T-cell (primary cell): ENCODE measurements at regions not wholly inside any gene's neighbourhood (a gene's known extent, or its start where the extent isn't known, plus 50 kb on each side); places are given as distances from the start of the nearest gene placed in this dataset.

ENCODE experiments used
- ATAC-seq, 4 experiments: fragments of 200-7000 bp in 3 of 4; fragments of 150-1000 bp in 1 of 4; cut with Tn5 transposase; replicated peaks in 1 of 4; 1 replicate in 3 of 4; 2 replicates in 1 of 4; pipeline ENCODE4 v1.10.0; 2021; ENCODE audit warnings: moderate library complexity in 3 of 4, mild to moderate bottlenecking in 2 of 4, moderate number of reproducible peaks in 1 of 4
- CTCF ChIA-PET, 2 donors: fragments of 300-600 bp; sonication (Branson Sonifier 250); formaldehyde crosslinking; loops; one replicate each; lab custom pipeline; 2022; ENCODE audit warnings: antibody characterized with exemption in 2 of 2; lab: Charles Lee
- POLR2A ChIA-PET, 2 donors: fragments of 300-600 bp; sonication (Branson Sonifier 250); formaldehyde crosslinking; loops; one replicate each; lab custom pipeline; 2022; ENCODE audit warnings: antibody characterized with exemption in 2 of 2; lab: Charles Lee
- DNase-seq, 35 experiments: peaks; one replicate each; pipeline versions ENCODE4 v3.0.0 to v3.0.0-alpha.2; 2013 to 2023
- H3K27ac ChIP-seq: one replicate; pipeline ENCODE4 v1.5.1; 2013; ENCODE audit warnings: low read length
- H3K27me3 ChIP-seq, 2 experiments: replicated peaks in 1 of 2; 1 replicate in 1 of 2; 2 replicates in 1 of 2; pipeline versions ENCODE4 v1.6.1 to v1.7.0; 2013; ENCODE audit warnings: low read length in 1 of 2, mixed read lengths in 1 of 2; ENCODE audit not compliant: control insufficient read depth in 2 of 2, insufficient read depth in 2 of 2; ENCODE audit errors: extremely low read depth in 1 of 2
- H3K36me3 ChIP-seq, 2 donors: 1 replicate in 1 of 2; 2 replicates in 1 of 2; pipeline versions ENCODE4 v1.6.1 to v1.7.0; 2013; ENCODE audit warnings: low read length in 1 of 2; ENCODE audit not compliant: control insufficient read depth in 2 of 2, insufficient read depth in 1 of 2; ENCODE audit errors: extremely low read depth in 1 of 2
- H3K4me1 ChIP-seq, 2 experiments: 1 replicate in 1 of 2; 2 replicates in 1 of 2; pipeline versions ENCODE4 v1.6.1 to v1.7.0; 2013; ENCODE audit warnings: low read length in 2 of 2, mixed read lengths in 1 of 2; ENCODE audit not compliant: insufficient read depth in 2 of 2, control insufficient read depth in 1 of 2; ENCODE audit errors: extremely low read depth in 1 of 2
- H3K4me3 ChIP-seq, 2 donors: 1 replicate in 1 of 2; 2 replicates in 1 of 2; pipeline versions ENCODE4 v1.5.1 to v1.7.0; 2013; ENCODE audit warnings: mild to moderate bottlenecking in 2 of 2, low read length in 1 of 2, moderate library complexity in 1 of 2; ENCODE audit not compliant: control insufficient read depth in 1 of 2; ENCODE audit errors: extremely low read depth in 1 of 2
- H3K9me3 ChIP-seq: 2 replicates; pipeline ENCODE4 v1.7.0; 2013
- H3K27ac Mint-ChIP-seq, 2 donors: one replicate each; pipeline ENCODE4 v1.8.0; 2020 to 2021; ENCODE audit warnings: mild to moderate bottlenecking in 2 of 2, mixed read lengths in 2 of 2
- H3K27me3 Mint-ChIP-seq, 2 donors: one replicate each; pipeline ENCODE4 v1.8.0; 2021 to 2022; ENCODE audit warnings: mixed read lengths in 2 of 2
- H3K36me3 Mint-ChIP-seq: one replicate; pipeline ENCODE4 v1.8.0; 2021; ENCODE audit warnings: mixed read lengths
- H3K4me1 Mint-ChIP-seq, 3 donors: one replicate each; pipeline ENCODE4 v1.8.0; 2020 to 2022; ENCODE audit warnings: mixed read lengths in 3 of 3, mild to moderate bottlenecking in 1 of 3
- H3K4me3 Mint-ChIP-seq, 3 donors: one replicate each; pipeline ENCODE4 v1.8.0; 2020 to 2022; ENCODE audit warnings: mild to moderate bottlenecking in 3 of 3, mixed read lengths in 3 of 3, moderate library complexity in 3 of 3
- H3K9me3 Mint-ChIP-seq, 3 donors: one replicate each; pipeline ENCODE4 v1.8.0; 2020 to 2022; ENCODE audit warnings: mixed read lengths in 3 of 3
- WGBS: methylation state at CpG from one replicate; pipeline ENCODE4 v1.1.5; 2013; ENCODE audit warnings: missing lambda C conversion rate; ENCODE audit not compliant: insufficient coverage; 5-methylcytosine and 5-hydroxymethylcytosine counted together

- Histone ChIP-seq H3K4me3 (no peak overlapping the region), H3K4me1 (no peaks in the 10 kb centered on the region), H3K27me3 (peaks cover 0 to 2% of the 10 kb centered on the region in 2 experiments), H3K27ac (no peak overlapping the region), H3K9me3 (no peaks in the 10 kb centered on the region), H3K36me3 (no peaks in the 10 kb centered on the region)
- CTCF ChIA-PET, result no interaction called here
- Mint-ChIP-seq H3K4me3 (no peak overlapping the region), H3K9me3 (no peaks in the 10 kb centered on the region), H3K4me1 (no peaks in the 10 kb centered on the region), H3K27ac (no peak overlapping the region), H3K36me3 (no peaks in the 10 kb centered on the region), H3K27me3 (peaks cover 0 to 2% of the 10 kb centered on the region in 2 donors)
- DNase-seq, result no peak
- ATAC-seq, result no peak
- POLR2A ChIA-PET, result no interaction called here
- WGBS, result no CpG with 5 or more reads among the region's 4 CpGs
Observed at GRCh38 chr10:33974976-33975478, 640.6 kb upstream of the NRP1 start.

- 85% methylated on average over 1 of the region's 1 CpG for WGBS
- no peak overlapping the region for H3K4me3 ChIP-seq
- peaks cover 0 to 2% of the 10 kb centered on the region in 2 experiments for H3K4me1 ChIP-seq
- Mint-ChIP-seq H3K4me1 (peaks cover 0 to 3% (median 2%) of the 10 kb centered on the region in 3 donors), H3K27me3 (peaks cover 0 to 6% of the 10 kb centered on the region in 2 donors), H3K36me3 (no peaks in the 10 kb centered on the region), H3K27ac (no peak overlapping the region), H3K4me3 (no peak overlapping the region), H3K9me3 (peaks cover 4 to 12% (median 5%) of the 10 kb centered on the region in 3 donors)
- ChIA-PET CTCF (no interaction called here), POLR2A (interaction anchor here in 1 of 2 donors (0.6 kb wide), 1 partner anchor 10 kb away, joined by 7 read pairs; no protein-coding TSS in a partner anchor)
- H3K9me3 ChIP-seq, result no peaks in the 10 kb centered on the region
- ATAC-seq (no peak), DNase-seq (no peak)
- H3K36me3 ChIP-seq, result no peaks in the 10 kb centered on the region
- H3K27me3 ChIP-seq, result peaks cover 0 to 4% of the 10 kb centered on the region in 2 experiments
- no peak overlapping the region for H3K27ac ChIP-seq
Observed at GRCh38 chr10:33968983-33969382, 634.5 kb upstream of the NRP1 start.

GRCh38 chr10:33967606-33968120, 633.2 kb upstream of the NRP1 start:
- Mint-ChIP-seq H3K27ac (no peak overlapping the region), H3K4me3 (no peak overlapping the region), H3K4me1 (peaks cover 0 to 3% (median 2%) of the 10 kb centered on the region in 3 donors), H3K27me3 (peaks cover 2 to 6% of the 10 kb centered on the region in 2 donors), H3K36me3 (no peaks in the 10 kb centered on the region), H3K9me3 (peaks cover 4 to 12% (median 5%) of the 10 kb centered on the region in 3 donors)
- H3K9me3 ChIP-seq, result no peaks in the 10 kb centered on the region
- ATAC-seq (no peak), DNase-seq (no peak)
- WGBS, result 90% methylated on average over 2 of the region's 5 CpGs
- H3K27me3 ChIP-seq, result peaks cover 0 to 5% of the 10 kb centered on the region in 2 experiments
- no peak overlapping the region for H3K4me3 ChIP-seq
- ChIA-PET POLR2A (no interaction called here), CTCF (no interaction called here)
- no peak overlapping the region for H3K27ac ChIP-seq
- H3K36me3 ChIP-seq, result no peaks in the 10 kb centered on the region
- H3K4me1 ChIP-seq, result peaks cover 0 to 2% of the 10 kb centered on the region in 2 experiments

- DNase-seq, result no peak
- ATAC-seq, result no peak
- Histone ChIP-seq H3K9me3 (no peaks in the 10 kb centered on the region), H3K4me3 (no peak overlapping the region), H3K36me3 (no peaks in the 10 kb centered on the region), H3K27me3 (peaks cover 0 to 8% of the 10 kb centered on the region in 2 experiments), H3K27ac (no peak overlapping the region), H3K4me1 (peaks cover 0 to 2% of the 10 kb centered on the region in 2 experiments)
- WGBS, result 71% methylated on average over 4 of the region's 4 CpGs
- peaks cover 4 to 9% of the 10 kb centered on the region in 2 donors for H3K27me3 Mint-ChIP-seq
- POLR2A ChIA-PET, result no interaction called here
- peaks cover 0 to 3% (median 2%) of the 10 kb centered on the region in 3 donors for H3K4me1 Mint-ChIP-seq
- no peak overlapping the region for H3K4me3 Mint-ChIP-seq
- no peaks in the 10 kb centered on the region for H3K36me3 Mint-ChIP-seq
- CTCF ChIA-PET, result no interaction called here
- H3K9me3 Mint-ChIP-seq, result peaks cover 4 to 12% (median 5%) of the 10 kb centered on the region in 3 donors
- no peak overlapping the region for H3K27ac Mint-ChIP-seq
Observed at GRCh38 chr10:33966946-33967345, 632.5 kb upstream of the NRP1 start.

GRCh38 chr10:33965795-33966581, 631.5 kb upstream of the NRP1 start:
- CTCF ChIA-PET, result no interaction called here
- 23% methylated on average over 5 of the region's 6 CpGs for WGBS
- Histone ChIP-seq H3K27me3 (peaks cover 0 to 8% of the 10 kb centered on the region in 2 experiments), H3K27ac (no peak overlapping the region), H3K9me3 (no peaks in the 10 kb centered on the region), H3K4me1 (peaks cover 0 to 2% of the 10 kb centered on the region in 2 experiments), H3K36me3 (no peaks in the 10 kb centered on the region), H3K4me3 (no peak overlapping the region)
- H3K4me3 Mint-ChIP-seq, result no peak overlapping the region
- peaks cover 4 to 12% (median 5%) of the 10 kb centered on the region in 3 donors for H3K9me3 Mint-ChIP-seq
- H3K27ac Mint-ChIP-seq, result no peak overlapping the region
- H3K36me3 Mint-ChIP-seq, result no peaks in the 10 kb centered on the region
- POLR2A ChIA-PET, result no interaction called here
- H3K27me3 Mint-ChIP-seq, result peaks cover 4 to 9% of the 10 kb centered on the region in 2 donors
- ATAC-seq (no peak), DNase-seq (no peak)
- peaks cover 0 to 3% (median 2%) of the 10 kb centered on the region in 3 donors for H3K4me1 Mint-ChIP-seq

- Mint-ChIP-seq H3K4me3 (no peak overlapping the region), H3K27ac (no peak overlapping the region), H3K4me1 (peaks cover 0 to 3% (median 2%) of the 10 kb centered on the region in 3 donors), H3K36me3 (no peaks in the 10 kb centered on the region), H3K9me3 (peaks cover 0 to 4% (median 0%) of the 10 kb centered on the region in 3 donors), H3K27me3 (peaks cover 10 to 11% of the 10 kb centered on the region in 2 donors)
- WGBS, result 71% methylated on average over 3 of the region's 4 CpGs
- no peak for DNase-seq
- POLR2A ChIA-PET, result no interaction called here
- Histone ChIP-seq H3K4me3 (no peak overlapping the region), H3K36me3 (no peaks in the 10 kb centered on the region), H3K4me1 (peaks cover 0 to 2% of the 10 kb centered on the region in 2 experiments), H3K9me3 (no peaks in the 10 kb centered on the region), H3K27me3 (peaks cover 0 to 5% of the 10 kb centered on the region in 2 experiments), H3K27ac (no peak overlapping the region)
- CTCF ChIA-PET, result no interaction called here
- no peak for ATAC-seq
Observed at GRCh38 chr10:33963729-33964128, 629.3 kb upstream of the NRP1 start.
